Endothelial cell (in vitro differentiated cells): ENCODE measurements at regions not wholly inside any gene's neighbourhood (a gene's known extent, or its start where the extent isn't known, plus 50 kb on each side); places are given as distances from the start of the nearest gene placed in this dataset.
A peak's percentile ranks its signal among the peaks of the same experiment; 100 is the strongest.

Source experiments
- DNase-seq: peaks from one replicate; pipeline ENCODE4 v3.0.0; 2021; ENCODE audit warnings: low spot score
- H3K27ac Mint-ChIP-seq: one replicate; pipeline ENCODE4 v1.8.0; 2021; ENCODE audit warnings: mixed read lengths, inconsistent platforms; ENCODE audit not compliant: unreplicated experiment
- H3K27me3 Mint-ChIP-seq: one replicate; pipeline ENCODE4 v1.8.0; 2021; ENCODE audit warnings: mild to moderate bottlenecking, moderate library complexity, mixed read lengths, inconsistent platforms; ENCODE audit not compliant: unreplicated experiment
- H3K36me3 Mint-ChIP-seq: one replicate; pipeline ENCODE4 v1.8.0; 2021; ENCODE audit warnings: mild to moderate bottlenecking, low read depth, mixed read lengths, inconsistent platforms; ENCODE audit not compliant: unreplicated experiment
- H3K4me1 Mint-ChIP-seq: one replicate; pipeline ENCODE4 v1.8.0; 2021; ENCODE audit warnings: mild to moderate bottlenecking, mixed read lengths, inconsistent platforms; ENCODE audit not compliant: unreplicated experiment
- H3K4me3 Mint-ChIP-seq: one replicate; pipeline ENCODE4 v1.8.0; 2021; ENCODE audit warnings: mild to moderate bottlenecking, mixed read lengths, inconsistent platforms; ENCODE audit not compliant: unreplicated experiment
- H3K9me3 Mint-ChIP-seq: one replicate; pipeline ENCODE4 v1.8.0; 2021; ENCODE audit warnings: mixed read lengths, inconsistent platforms; ENCODE audit not compliant: unreplicated experiment
- TF ChIP-seq, protein P1 (sequence below): fragments of 200-600 bp; sonication (generic); IDR thresholded peaks from one replicate; pipeline ENCODE4 v1.5.0; 2021; ENCODE audit warnings: antibody characterized with exemption; ENCODE audit not compliant: unreplicated experiment

GRCh38 chrX:6695717-6696116 lies 160.8 kb upstream of the VCX3A start:
- H3K36me3 Mint-ChIP-seq, result no peaks in the 10 kb centered on the region
- peak overlapping the region; percentile 26 for H3K27ac Mint-ChIP-seq

DNA sequence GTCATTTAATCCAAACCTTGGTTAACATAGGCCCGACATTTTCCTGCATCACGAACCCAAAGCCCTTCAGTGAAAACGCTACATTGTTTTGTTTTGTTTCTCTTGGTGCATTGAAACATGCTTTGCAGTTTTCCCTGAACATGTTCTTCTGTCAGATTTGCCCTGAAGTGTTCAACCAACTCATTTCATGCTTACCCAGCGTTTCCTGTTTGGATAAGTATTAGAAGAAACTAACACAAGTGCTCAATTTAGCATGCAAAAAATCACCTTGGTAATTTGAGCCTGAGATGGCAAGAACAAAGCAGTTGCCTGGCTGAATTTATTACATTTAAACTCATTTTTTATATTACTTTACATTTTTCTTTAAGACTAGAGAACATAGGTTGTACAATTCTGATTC lies 160.1 kb upstream of the VCX3A start:
- no peak for DNase-seq
- Mint-ChIP-seq H3K36me3 (no peaks in the 10 kb centered on the region), H3K9me3 (no peaks in the 10 kb centered on the region), H3K27ac (peak overlapping the region; percentile 95), H3K4me3 (no peak overlapping the region), H3K4me1 (peaks cover 13% of the 10 kb centered on the region), H3K27me3 (no peaks in the 10 kb centered on the region)
- TF ChIP-seq, protein P1, sequence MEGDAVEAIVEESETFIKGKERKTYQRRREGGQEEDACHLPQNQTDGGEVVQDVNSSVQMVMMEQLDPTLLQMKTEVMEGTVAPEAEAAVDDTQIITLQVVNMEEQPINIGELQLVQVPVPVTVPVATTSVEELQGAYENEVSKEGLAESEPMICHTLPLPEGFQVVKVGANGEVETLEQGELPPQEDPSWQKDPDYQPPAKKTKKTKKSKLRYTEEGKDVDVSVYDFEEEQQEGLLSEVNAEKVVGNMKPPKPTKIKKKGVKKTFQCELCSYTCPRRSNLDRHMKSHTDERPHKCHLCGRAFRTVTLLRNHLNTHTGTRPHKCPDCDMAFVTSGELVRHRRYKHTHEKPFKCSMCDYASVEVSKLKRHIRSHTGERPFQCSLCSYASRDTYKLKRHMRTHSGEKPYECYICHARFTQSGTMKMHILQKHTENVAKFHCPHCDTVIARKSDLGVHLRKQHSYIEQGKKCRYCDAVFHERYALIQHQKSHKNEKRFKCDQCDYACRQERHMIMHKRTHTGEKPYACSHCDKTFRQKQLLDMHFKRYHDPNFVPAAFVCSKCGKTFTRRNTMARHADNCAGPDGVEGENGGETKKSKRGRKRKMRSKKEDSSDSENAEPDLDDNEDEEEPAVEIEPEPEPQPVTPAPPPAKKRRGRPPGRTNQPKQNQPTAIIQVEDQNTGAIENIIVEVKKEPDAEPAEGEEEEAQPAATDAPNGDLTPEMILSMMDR, result no peak

More at GRCh38 chrX:6695717-6696116, 160.8 kb upstream of the VCX3A start:
- no peak overlapping the region for H3K4me3 Mint-ChIP-seq
- DNase-seq, result no peak
- H3K9me3 Mint-ChIP-seq, result no peaks in the 10 kb centered on the region
- H3K4me1 Mint-ChIP-seq, result peaks cover 13% of the 10 kb centered on the region
- H3K27me3 Mint-ChIP-seq, result no peaks in the 10 kb centered on the region
- TF ChIP-seq, protein P1, result no peak

GRCh38 chrX:6694221-6694620 lies 159.3 kb upstream of the VCX3A start:
- no peak overlapping the region for H3K4me3 Mint-ChIP-seq
- peak; percentile 5 for DNase-seq
- peaks cover 13% of the 10 kb centered on the region for H3K4me1 Mint-ChIP-seq
- TF ChIP-seq, protein P1, result no peak
- H3K9me3 Mint-ChIP-seq, result no peaks in the 10 kb centered on the region
- no peaks in the 10 kb centered on the region for H3K27me3 Mint-ChIP-seq
- H3K27ac Mint-ChIP-seq, result peak overlapping the region; percentile 95
- no peaks in the 10 kb centered on the region for H3K36me3 Mint-ChIP-seq

- TF ChIP-seq, protein P1, result no peak
- no peaks in the 10 kb centered on the region for H3K36me3 Mint-ChIP-seq
- peak; percentile 7 for DNase-seq
- H3K4me3 Mint-ChIP-seq, result no peak overlapping the region
- H3K4me1 Mint-ChIP-seq, result peaks cover 13% of the 10 kb centered on the region
- H3K9me3 Mint-ChIP-seq, result no peaks in the 10 kb centered on the region
- H3K27me3 Mint-ChIP-seq, result no peaks in the 10 kb centered on the region
- H3K27ac Mint-ChIP-seq, result peak overlapping the region; percentile 86
Observed at GRCh38 chrX:6693051-6693450, 158.1 kb upstream of the VCX3A start.

GRCh38 chrX:6685489-6685888 lies 150.6 kb upstream of the VCX3A start:
- TF ChIP-seq, protein P1, result no peak
- H3K4me3 Mint-ChIP-seq, result no peak overlapping the region
- no peak for DNase-seq
- no peak overlapping the region for H3K27ac Mint-ChIP-seq
- no peaks in the 10 kb centered on the region for H3K27me3 Mint-ChIP-seq
- no peaks in the 10 kb centered on the region for H3K4me1 Mint-ChIP-seq
- H3K36me3 Mint-ChIP-seq, result no peaks in the 10 kb centered on the region
- H3K9me3 Mint-ChIP-seq, result no peaks in the 10 kb centered on the region
